ENCODE measurements at regions not wholly inside any gene's neighbourhood (a gene's known extent, or its start where the extent isn't known, plus 50 kb on each side); places are given as distances from the start of the nearest gene placed in this dataset.

DNA sequence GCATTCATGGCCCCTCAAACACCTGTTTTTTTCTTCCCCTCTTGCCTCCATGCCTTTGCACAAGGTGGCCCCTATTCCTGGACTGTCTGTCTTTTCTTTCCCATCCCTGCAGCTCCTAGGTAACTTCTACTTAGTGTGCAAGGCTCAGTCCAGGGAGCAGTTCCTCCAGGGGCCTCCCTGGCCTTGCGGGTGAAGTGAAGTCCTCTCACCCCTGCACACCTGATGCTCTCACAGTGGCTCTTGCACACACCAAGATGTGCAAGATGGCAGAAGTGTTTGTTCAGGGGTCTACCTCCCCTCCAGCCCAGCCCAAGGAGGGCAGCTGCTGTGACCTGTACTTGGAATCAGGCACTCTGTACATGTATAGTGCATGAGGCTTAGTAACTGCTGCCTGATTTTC, 236.8 kb upstream of the HS6ST1 start:
- Mint-ChIP-seq H3K9me3 (ENCODE audit: low read depth) (no peaks in the 10 kb centered on the region), H3K4me1 (ENCODE audit: low read depth) (no peaks in the 10 kb centered on the region), H3K36me3 (ENCODE audit: insufficient read depth) (no peaks in the 10 kb centered on the region), H3K27me3 (peaks cover 17% of the 10 kb centered on the region), H3K27ac (no peak overlapping the region), H3K4me3 (ENCODE audit: low read depth) (no peak overlapping the region)
- TF ChIP-seq, protein P1, sequence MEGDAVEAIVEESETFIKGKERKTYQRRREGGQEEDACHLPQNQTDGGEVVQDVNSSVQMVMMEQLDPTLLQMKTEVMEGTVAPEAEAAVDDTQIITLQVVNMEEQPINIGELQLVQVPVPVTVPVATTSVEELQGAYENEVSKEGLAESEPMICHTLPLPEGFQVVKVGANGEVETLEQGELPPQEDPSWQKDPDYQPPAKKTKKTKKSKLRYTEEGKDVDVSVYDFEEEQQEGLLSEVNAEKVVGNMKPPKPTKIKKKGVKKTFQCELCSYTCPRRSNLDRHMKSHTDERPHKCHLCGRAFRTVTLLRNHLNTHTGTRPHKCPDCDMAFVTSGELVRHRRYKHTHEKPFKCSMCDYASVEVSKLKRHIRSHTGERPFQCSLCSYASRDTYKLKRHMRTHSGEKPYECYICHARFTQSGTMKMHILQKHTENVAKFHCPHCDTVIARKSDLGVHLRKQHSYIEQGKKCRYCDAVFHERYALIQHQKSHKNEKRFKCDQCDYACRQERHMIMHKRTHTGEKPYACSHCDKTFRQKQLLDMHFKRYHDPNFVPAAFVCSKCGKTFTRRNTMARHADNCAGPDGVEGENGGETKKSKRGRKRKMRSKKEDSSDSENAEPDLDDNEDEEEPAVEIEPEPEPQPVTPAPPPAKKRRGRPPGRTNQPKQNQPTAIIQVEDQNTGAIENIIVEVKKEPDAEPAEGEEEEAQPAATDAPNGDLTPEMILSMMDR (IDR thresholded peaks at IDR 0.05; ENCODE audit: unreplicated experiment), result no peak
- no peak for DNase-seq (ENCODE audit: low spot score, unreplicated experiment)

DNA sequence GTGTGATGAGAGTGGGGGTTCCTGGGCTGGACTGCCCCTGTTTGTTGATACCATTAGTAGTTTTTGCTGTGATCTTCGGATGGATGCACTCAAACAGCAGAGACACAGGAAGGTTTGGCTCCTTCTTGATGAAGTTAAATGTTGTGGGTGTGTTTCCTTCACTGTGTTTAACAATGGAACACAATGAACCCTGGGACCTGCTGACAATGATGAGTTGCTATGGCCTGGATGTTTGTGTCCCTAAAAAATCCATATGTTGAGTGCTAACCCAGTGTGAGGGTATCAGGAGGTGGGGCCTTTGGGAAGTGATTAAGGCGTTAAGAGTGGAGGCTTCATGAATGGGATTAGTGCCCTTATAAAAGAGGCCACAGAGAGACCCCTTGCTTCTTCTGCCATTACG, 237.4 kb upstream of the HS6ST1 start:
- H3K4me3 Mint-ChIP-seq (ENCODE audit: low read depth), result no peak overlapping the region
- TF ChIP-seq, protein P1 (IDR thresholded peaks at IDR 0.05; ENCODE audit: unreplicated experiment), result no peak
- no peak overlapping the region for H3K27ac Mint-ChIP-seq
- no peak for DNase-seq (ENCODE audit: low spot score, unreplicated experiment)
- H3K4me1 Mint-ChIP-seq (ENCODE audit: low read depth), result no peaks in the 10 kb centered on the region
- peaks cover 19% of the 10 kb centered on the region for H3K27me3 Mint-ChIP-seq
- no peaks in the 10 kb centered on the region for H3K9me3 Mint-ChIP-seq (ENCODE audit: low read depth)
- no peaks in the 10 kb centered on the region for H3K36me3 Mint-ChIP-seq (ENCODE audit: insufficient read depth)

DNA sequence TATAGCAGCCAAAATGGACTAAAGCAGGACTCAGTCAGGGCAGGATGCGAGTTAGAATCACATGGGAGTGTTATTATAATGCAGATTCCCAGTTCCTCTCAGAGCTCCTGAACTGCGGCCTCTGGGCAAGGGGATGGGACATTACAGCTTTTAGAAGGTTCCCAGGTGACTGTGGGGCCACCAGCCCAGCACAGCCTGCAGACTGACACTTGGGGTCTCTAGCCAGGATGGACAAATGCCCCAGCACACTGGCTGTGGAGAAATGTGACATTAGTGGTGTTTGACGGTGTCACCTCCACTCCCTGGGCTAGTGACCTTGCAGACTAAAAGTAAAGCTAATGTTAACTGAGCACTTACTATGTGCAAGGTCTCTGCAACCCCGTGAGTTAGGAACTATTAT, 238.0 kb upstream of the HS6ST1 start:
- Mint-ChIP-seq H3K4me3 (ENCODE audit: low read depth) (no peak overlapping the region), H3K9me3 (ENCODE audit: low read depth) (no peaks in the 10 kb centered on the region), H3K27me3 (peaks cover 19% of the 10 kb centered on the region), H3K4me1 (ENCODE audit: low read depth) (no peaks in the 10 kb centered on the region), H3K27ac (no peak overlapping the region), H3K36me3 (ENCODE audit: insufficient read depth) (no peaks in the 10 kb centered on the region)
- DNase-seq (ENCODE audit: low spot score, unreplicated experiment), result no peak
- TF ChIP-seq, protein P1 (IDR thresholded peaks at IDR 0.05; ENCODE audit: unreplicated experiment), result no peak

DNA sequence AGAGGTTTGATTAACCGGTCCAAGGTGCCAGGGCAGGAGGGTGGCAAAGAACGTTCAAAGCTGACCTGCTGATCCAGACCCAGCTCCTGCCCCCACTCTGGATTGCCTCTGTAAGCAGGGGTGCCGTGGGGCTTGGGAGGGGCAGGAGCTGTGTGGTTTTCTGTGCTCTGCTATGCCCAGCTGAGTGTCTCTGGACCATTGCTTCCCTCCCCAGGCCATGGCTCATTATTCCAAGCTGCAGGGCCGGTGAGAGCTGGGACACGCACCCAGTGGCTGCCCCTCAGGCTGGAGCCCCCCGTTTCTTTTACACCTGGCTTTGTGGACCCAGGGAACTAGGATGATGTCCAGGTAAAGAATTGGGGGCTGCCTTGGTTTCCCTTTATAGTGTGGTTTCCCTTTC, 238.4 kb upstream of the HS6ST1 start:
- no peaks in the 10 kb centered on the region for H3K4me1 Mint-ChIP-seq (ENCODE audit: low read depth)
- H3K4me3 Mint-ChIP-seq (ENCODE audit: low read depth), result no peak overlapping the region
- peaks cover 18% of the 10 kb centered on the region for H3K27me3 Mint-ChIP-seq
- no peak for DNase-seq (ENCODE audit: low spot score, unreplicated experiment)
- no peaks in the 10 kb centered on the region for H3K9me3 Mint-ChIP-seq (ENCODE audit: low read depth)
- no peak overlapping the region for H3K27ac Mint-ChIP-seq
- TF ChIP-seq, protein P1 (IDR thresholded peaks at IDR 0.05; ENCODE audit: unreplicated experiment), result no peak
- no peaks in the 10 kb centered on the region for H3K36me3 Mint-ChIP-seq (ENCODE audit: insufficient read depth)

DNA sequence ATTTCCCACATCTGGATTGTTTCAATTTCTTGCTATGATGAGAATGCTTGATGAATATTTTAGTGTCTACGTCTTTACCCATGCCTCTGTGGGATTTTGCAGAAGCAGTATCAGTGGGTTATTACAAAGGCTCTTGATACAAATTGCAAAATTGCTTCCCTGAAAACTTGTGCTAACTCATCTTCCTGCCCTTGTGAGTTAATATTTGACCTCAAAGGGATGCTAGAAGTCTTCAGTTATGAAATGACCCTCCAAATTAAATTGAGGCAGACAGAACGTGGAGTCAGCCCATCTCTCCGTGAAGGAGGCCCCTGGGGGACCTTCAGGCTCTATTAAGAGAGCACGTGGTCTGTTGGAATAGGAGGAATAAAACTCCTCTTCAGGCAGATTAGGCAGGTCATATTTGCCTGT, 239.2 kb upstream of the HS6ST1 start:
- no peaks in the 10 kb centered on the region for H3K9me3 Mint-ChIP-seq (ENCODE audit: low read depth)
- H3K4me3 Mint-ChIP-seq (ENCODE audit: low read depth), result no peak overlapping the region
- H3K36me3 Mint-ChIP-seq (ENCODE audit: insufficient read depth), result no peaks in the 10 kb centered on the region
- no peak overlapping the region for H3K27ac Mint-ChIP-seq
- DNase-seq (ENCODE audit: low spot score, unreplicated experiment), result no peak
- H3K27me3 Mint-ChIP-seq, result peaks cover 17% of the 10 kb centered on the region
- TF ChIP-seq, protein P1 (IDR thresholded peaks at IDR 0.05; ENCODE audit: unreplicated experiment), result no peak
- no peaks in the 10 kb centered on the region for H3K4me1 Mint-ChIP-seq (ENCODE audit: low read depth)
